Thoracic aorta (tissue), 2 donors: ENCODE measurements at regions not wholly inside any gene's neighbourhood (a gene's known extent, or its start where the extent isn't known, plus 50 kb on each side); places are given as distances from the start of the nearest gene placed in this dataset.

Experiments used
- ATAC-seq: fragments of 150-250 bp; one replicate; pipeline ENCODE4 v1.8.0; 2017; ENCODE audit warnings: low read depth; ENCODE audit not compliant: insufficient number of reproducible peaks, low FRiP score
- DNase-seq: peaks from one replicate; pipeline ENCODE4 v3.0.0-alpha.2; 2020; ENCODE audit warnings: low spot score
- H3K27ac ChIP-seq, 2 donors: fragments of 200-600 bp; sonication (generic); 1 replicate in 1 of 2; 2 replicates in 1 of 2; pipeline ENCODE4 v1.5.1; 2016; ENCODE audit warnings: mild to moderate bottlenecking in 2 of 2, moderate library complexity in 2 of 2
- H3K27me3 ChIP-seq: fragments of 200-600 bp; sonication (generic); replicated peaks from 2 replicates; pipeline ENCODE4 v1.6.0; 2016; ENCODE audit warnings: mild to moderate bottlenecking; ENCODE audit not compliant: insufficient read depth
- H3K36me3 ChIP-seq: fragments of 200-600 bp; sonication (generic); one replicate; pipeline ENCODE4 v1.5.1; 2016
- H3K4me1 ChIP-seq, 2 donors: fragments of 200-600 bp; sonication (generic); 1 replicate in 1 of 2; 2 replicates in 1 of 2; pipeline versions ENCODE4 v1.5.1 to v1.6.0; 2016; ENCODE audit warnings: low read depth in 2 of 2, mild to moderate bottlenecking in 1 of 2; ENCODE audit not compliant: control insufficient read depth in 1 of 2
- H3K4me3 ChIP-seq: fragments of 200-600 bp; sonication (generic); 2 replicates; pipeline ENCODE4 v1.5.1; 2016; ENCODE audit warnings: mild to moderate bottlenecking
- H3K9me3 ChIP-seq: fragments of 200-600 bp; sonication (generic); 2 replicates; pipeline ENCODE4 v1.5.1; 2016
- CTCF ChIP-seq: fragments of 200-600 bp; sonication (generic); IDR thresholded peaks from one replicate; pipeline ENCODE4 v1.5.1; 2019; ENCODE audit warnings: antibody characterized with exemption

DNA sequence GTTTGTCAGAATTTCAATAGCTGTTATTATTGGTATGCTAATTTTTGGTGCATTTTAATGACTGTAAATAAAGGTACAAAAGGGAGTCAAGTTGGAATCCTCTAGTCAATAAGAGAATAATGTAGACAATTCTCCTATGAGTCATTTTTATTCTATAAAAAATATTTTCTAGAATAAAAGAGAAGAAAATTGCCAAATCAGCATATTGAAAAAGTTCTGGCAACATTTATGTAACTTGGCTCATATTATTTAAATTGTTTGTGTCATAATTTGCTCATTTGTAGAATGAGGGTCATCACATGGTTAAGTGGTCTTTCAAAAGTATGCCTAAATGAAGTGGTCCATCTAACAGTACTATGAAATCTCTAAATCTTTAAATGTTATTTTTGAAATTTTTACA is 1719.8 kb upstream of the WWC1 start:
- no peaks in the 10 kb centered on the region for H3K4me1 ChIP-seq
- no peak for ATAC-seq
- no peaks in the 10 kb centered on the region for H3K9me3 ChIP-seq
- no peaks in the 10 kb centered on the region for H3K27me3 ChIP-seq
- H3K4me3 ChIP-seq, result no peak overlapping the region
- no peak overlapping the region for H3K27ac ChIP-seq
- H3K36me3 ChIP-seq, result no peaks in the 10 kb centered on the region
- DNase-seq, result no peak
- TF ChIP-seq CTCF, result no peak

DNA sequence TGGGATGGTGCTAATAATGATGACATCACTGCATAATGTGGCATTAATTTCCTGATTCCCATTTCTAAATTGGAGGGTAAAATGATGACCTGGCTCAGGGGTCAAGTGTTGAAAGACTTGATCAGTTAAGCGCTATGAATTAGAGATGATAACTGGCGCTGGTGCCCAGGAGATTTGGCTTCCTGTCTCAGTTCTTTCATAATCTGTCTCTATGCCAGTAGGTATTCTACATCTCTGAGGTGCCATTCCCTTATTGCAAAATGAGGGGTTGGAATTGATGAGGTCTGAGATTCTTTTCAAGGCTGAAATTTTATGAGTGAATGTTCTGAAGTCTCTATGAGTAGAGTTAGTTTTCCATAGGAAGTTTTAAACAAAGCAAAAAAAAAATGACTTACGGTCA is 1715.1 kb upstream of the WWC1 start:
- no peaks in the 10 kb centered on the region for H3K9me3 ChIP-seq
- H3K27me3 ChIP-seq, result no peaks in the 10 kb centered on the region
- TF ChIP-seq CTCF, result no peak
- DNase-seq (no peak), ATAC-seq (no peak)
- no peak overlapping the region for H3K27ac ChIP-seq
- H3K4me1 ChIP-seq, result no peaks in the 10 kb centered on the region
- no peak overlapping the region for H3K4me3 ChIP-seq
- no peaks in the 10 kb centered on the region for H3K36me3 ChIP-seq

- H3K36me3 ChIP-seq, result no peaks in the 10 kb centered on the region
- no peak for TF ChIP-seq CTCF
- no peak for DNase-seq
- no peaks in the 10 kb centered on the region for H3K9me3 ChIP-seq
- no peak overlapping the region for H3K27ac ChIP-seq
- H3K27me3 ChIP-seq, result no peaks in the 10 kb centered on the region
- no peak for ATAC-seq
- H3K4me1 ChIP-seq, result no peaks in the 10 kb centered on the region
- no peak overlapping the region for H3K4me3 ChIP-seq
Measured at GRCh38 chr5:166581826-166582225, 1709.6 kb upstream of the WWC1 start.

DNA sequence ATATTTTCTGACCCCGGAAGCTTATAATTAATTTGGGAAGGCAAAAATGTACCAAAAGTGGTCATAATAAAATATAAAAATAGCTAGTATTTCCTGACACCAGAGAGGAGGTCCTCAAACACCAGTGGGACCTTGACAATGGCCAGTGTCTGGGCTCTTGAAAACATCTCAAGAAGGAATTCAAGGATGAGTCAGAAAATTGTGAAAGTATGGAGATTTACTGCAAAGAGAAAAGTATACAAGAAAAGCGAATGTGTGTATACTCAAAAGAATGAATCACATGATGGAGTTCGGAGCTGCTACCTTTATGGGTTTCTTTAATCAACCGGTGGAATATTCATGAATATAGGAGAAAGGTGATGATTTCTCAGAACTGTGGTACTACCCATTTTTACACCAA is 1709.0 kb upstream of the WWC1 start:
- Histone ChIP-seq H3K4me3 (no peak overlapping the region), H3K9me3 (no peaks in the 10 kb centered on the region), H3K4me1 (no peaks in the 10 kb centered on the region), H3K36me3 (no peaks in the 10 kb centered on the region), H3K27ac (no peak overlapping the region), H3K27me3 (no peaks in the 10 kb centered on the region)
- ATAC-seq (no peak), DNase-seq (no peak)
- no peak for TF ChIP-seq CTCF

GRCh38 chr5:166594567-166594966 is 1696.9 kb upstream of the WWC1 start:
- no peak overlapping the region for H3K27ac ChIP-seq
- H3K4me3 ChIP-seq, result no peak overlapping the region
- no peak for DNase-seq
- H3K4me1 ChIP-seq, result no peaks in the 10 kb centered on the region
- H3K27me3 ChIP-seq, result no peaks in the 10 kb centered on the region
- no peaks in the 10 kb centered on the region for H3K9me3 ChIP-seq
- TF ChIP-seq CTCF, result no peak
- no peaks in the 10 kb centered on the region for H3K36me3 ChIP-seq
- no peak for ATAC-seq
